SH-SY5Y (cell line): ENCODE measurements at regions not wholly inside any gene's neighbourhood (a gene's known extent, or its start where the extent isn't known, plus 50 kb on each side); places are given as distances from the start of the nearest gene placed in this dataset.

Experiments used
- GATA2 ChIP-seq: IDR thresholded peaks from 2 replicates; pipeline ENCODE4 v1.6.1; 2011; ENCODE audit warnings: mild to moderate bottlenecking, low read depth, low read length
- GATA3 ChIP-seq: IDR thresholded peaks from 2 replicates; pipeline ENCODE4 v1.6.1; 2011; ENCODE audit warnings: low read depth, mild to moderate bottlenecking, low read length, moderate library complexity

DNA sequence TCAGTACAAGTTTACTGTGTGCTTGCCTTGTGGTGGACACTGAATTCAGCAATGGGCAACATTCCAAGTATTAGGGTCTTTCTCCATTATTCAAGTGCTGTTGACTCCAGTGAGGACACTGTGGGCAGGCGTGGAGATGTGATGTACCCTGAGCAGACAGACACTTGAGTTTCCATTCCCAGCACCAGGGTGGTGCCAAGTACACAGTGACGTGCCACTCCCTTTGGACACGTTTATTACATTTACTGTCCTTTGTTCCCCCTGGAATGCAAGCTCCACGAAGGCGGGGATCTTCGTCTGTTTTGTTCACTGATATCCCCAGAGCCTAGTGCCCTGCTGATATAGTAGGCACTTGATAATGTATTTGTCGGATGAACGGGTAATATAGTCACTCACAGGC is 130.6 kb upstream of the STX18 start:
- TF ChIP-seq GATA2, result no peak
- TF ChIP-seq GATA3, result no peak
